HG02884 (cell line): ENCODE measurements at regions not wholly inside any gene's neighbourhood (a gene's known extent, or its start where the extent isn't known, plus 50 kb on each side); places are given as distances from the start of the nearest gene placed in this dataset.

Experiments used
- ATAC-seq: cut with Tn5 transposase; IDR thresholded peaks from one replicate; pipeline ENCODE4 v1.9.1; 2021; ENCODE audit warnings: mild to moderate bottlenecking, moderate library complexity; ENCODE audit not compliant: unreplicated experiment

DNA sequence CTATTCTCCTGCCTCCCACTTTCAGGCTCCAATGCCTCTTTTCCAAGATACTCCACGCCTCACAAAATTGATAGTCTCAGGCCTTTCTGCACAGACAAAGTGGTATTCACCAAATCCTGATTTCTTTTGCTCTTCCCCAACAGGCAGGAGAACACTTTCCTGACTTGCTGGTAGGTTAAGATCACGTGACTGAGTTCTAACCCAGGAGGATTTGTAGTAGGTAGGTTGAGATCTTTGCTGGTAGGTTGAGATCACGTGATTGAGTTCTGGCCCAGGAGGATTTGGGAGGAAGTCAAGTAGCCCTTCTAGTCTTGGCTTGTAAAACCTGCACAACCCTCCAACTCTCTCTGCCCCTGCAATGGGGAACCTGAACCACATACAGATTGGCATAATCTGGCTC lies 741.5 kb downstream of the TYW1 start:
- no peak for ATAC-seq

DNA sequence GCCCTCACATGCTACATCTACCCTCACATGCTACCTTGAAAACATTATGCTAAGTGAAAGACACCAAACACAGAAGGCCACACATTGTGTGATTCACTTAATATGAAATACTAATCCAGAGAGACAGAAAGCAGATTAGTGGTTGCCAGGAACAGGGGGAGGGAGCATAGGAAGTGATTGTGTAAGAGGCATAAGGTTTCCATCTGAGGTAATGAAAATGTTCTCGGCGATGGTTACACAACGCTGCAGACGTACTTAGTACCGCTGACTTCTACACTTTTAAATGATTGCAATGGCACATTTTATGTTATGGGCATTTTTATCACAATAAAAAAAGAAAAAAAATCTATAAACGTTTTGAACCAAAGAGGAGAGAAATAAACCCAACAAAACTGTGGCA lies 742.3 kb downstream of the TYW1 start:
- no peak for ATAC-seq

DNA sequence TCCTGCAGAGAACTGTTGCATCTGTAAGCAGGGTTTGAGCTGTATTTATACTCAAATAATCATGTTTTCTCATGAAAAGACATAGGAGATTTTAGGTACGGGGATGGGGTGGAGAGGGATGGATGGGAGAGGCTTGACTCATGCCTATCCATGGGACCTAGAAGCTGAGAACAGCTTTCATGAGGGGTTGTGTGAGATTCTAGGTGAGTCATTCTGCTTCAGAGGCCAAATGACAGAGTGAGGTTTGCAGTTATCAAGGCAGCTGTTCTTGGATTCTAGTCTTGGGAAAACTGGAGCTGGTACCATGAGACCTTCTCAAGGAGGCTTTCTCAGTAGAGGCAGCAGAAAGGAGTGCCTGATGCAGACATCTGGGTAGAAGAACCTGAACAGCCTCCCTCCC lies 746.9 kb downstream of the TYW1 start:
- no peak for ATAC-seq

DNA sequence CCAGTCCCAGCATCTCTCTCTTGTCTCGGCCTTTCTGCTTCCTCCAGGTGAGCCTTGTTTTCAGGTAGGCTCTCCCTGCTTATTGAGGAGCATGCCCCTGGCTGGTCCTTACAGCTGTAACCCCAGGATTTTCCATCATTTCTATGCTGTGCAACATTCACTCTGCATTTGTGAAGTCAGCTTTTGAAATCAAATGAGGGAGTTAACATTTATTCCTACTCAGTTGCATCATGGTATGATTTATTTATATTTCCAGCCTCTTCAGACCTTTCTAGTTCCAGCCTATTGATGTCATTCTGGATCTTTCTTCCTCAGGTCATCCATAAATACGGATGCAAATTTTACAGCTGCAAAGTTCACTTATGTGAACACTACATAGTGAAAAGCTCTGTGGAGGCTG lies 755.6 kb downstream of the TYW1 start:
- ATAC-seq = no peak

DNA sequence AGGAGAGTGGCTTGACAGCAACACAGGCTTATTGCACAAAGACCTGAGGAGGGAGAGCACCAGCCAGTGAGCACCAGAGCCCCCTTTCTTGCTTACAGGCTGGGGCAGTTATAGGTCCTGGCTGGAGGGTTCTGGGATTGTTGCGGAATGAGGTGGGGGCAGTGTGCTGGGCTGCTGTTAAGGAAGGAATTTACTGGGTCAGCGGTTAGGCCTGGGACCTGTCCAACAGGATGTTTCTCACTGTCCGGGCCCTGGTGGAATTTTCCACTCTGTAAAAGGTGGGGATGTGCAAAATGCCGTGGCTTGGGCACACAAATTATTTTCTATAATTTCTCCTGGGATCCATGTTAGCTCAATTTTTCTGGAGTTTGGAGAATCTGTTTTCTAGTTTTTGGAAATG lies 757.3 kb downstream of the TYW1 start:
- ATAC-seq = no peak

DNA sequence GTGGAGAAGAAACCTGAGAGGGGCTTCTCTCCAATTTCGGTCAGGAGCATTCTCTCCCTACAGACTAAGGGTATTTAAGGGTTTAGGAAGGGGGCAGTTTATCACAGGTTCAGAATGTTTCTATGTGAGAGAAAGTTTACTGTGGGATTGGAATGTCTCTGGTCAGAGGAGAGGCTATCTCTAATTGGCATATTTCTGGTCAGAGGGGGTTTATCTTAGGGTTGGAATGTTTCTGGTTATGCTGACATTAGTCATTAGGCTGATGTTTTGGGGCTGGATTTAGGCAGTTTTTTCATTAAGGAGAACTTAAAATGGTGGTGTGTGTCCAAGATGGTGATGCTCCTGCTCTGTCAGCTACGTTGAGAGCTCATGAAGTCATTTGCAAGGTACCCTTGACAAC lies 758.0 kb downstream of the TYW1 start:
- ATAC-seq = no peak

DNA sequence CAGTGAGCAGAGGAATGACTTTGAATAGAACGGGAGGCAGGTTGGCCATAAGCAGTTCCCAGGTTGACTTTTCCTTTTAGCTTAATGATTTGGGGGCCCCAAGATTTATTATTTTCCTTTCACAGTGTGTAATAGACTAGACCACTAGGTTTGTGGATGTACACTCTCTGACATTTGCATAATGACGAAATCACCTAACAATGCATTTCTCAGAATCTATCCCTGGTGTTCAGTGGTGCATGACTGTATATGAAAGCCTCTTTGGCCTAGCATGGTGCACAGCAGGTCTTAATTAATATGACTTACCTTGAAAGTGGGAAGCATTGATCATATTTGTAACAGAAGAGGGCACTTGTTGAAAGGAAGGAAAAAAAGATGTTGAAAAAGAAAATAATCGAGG lies 761.9 kb downstream of the TYW1 start:
- no peak for ATAC-seq

DNA sequence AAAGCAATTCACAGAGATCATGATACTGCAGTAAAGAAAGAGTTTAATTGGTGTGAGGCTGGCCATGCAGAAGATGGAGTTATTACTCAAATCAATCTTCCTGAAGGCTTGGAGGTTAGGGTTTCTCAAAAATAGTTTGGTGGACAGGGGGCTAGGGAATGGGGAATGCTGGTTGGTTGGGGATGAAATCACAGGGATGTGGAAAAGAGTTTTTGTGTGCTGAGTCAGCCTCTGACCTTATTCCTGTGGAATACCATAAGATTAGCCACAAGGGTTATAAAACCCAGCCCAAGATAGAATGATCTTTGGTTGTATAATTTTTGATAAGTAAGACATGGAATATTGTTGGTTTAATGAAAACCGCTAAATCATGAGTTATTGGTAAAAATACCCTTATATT lies 764.3 kb downstream of the TYW1 start:
- no peak for ATAC-seq

DNA sequence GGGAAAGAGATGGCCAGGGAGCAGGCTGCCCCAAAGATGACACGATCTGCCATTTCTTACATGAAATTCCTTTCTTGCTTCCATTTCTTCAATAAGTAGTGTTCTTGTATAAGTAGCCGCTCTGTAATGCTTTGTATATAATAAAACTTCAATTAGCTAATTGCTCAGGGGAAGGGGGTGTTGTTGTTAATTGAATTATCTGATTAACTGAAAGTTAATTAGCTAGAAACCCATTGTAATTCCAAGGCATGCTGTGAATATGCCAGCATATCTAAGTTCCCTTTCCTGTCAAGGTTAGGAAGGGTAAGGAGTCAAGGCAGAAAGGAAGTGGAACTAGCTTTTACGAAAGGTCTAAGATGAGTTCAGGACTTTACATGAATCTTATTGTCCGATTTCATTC lies 765.9 kb downstream of the TYW1 start:
- ATAC-seq = no peak

DNA sequence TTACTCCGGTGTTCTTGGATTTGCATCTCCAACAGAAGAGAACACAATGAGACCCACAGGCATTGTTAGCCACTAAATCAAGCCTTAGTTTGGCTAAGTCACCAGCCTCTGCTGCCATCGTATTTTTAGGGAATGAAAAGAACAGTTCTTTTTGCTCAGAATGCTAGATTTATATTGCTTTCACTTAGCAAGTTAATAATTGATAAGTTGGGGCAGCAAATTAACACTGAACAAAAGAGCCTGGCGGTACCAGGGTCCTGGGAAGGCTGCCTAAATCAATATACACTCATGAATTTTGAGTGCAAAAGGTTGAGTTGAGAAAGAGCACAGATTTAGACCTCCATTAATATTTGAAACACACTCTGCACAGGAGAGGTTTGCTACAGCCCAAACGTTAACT lies 767.7 kb downstream of the TYW1 start:
- no peak for ATAC-seq

DNA sequence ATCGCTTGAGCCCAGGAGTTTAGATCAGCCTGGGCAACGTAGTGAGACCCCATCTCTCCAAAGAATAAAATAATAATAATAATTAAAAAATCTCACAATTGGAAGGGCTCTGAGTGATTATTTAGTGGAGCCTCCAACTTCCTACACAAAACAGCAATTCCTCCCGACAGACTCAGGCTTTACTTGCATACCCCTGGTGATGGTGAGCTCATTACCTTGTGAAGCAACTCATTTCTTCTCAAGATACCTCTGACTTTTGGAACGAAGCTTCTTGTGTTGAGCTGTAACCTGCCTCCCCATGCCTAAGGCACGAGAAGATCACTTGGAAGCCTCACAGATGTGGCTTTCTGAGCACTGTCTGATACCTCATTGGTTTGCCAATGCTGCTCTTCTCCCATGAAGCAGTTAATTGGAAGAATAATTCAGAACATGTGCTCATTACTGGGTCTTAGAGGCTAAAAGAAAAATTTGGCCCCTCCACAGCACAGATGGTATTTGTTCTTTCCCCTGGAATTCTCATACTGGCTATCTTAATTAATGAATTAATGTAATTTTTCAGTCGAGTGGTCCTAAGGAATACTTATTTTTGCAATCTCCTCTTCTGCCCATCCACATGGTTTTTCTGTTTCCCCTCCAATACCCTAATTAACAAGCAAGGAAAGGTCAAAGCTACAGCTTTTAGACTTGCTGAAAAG lies 769.0 kb downstream of the TYW1 start:
- ATAC-seq = no peak

DNA sequence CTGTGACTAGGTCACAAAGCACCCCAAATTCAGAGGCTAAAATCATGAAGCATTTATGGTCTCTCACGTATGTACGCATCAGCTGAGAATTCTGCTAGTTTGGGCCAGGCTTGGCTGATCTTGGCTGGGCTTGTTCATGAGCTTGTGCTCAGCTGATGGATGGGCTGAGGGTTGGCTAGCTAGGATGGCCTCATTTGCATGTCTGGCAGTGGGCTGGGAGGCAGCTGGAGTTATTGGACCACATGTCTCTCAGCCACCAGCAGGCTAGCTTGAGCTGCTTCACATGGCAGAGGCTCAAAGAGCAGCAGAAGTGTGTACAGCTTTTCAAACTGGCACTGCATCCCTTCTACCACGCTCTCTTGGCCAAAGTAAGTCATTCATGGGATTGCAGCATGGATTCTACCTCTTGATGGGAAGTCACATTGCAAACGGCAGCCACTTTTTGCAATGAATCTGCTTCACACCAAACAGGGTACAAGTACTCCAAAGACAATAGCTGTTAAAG lies 770.3 kb downstream of the TYW1 start:
- no peak for ATAC-seq

DNA sequence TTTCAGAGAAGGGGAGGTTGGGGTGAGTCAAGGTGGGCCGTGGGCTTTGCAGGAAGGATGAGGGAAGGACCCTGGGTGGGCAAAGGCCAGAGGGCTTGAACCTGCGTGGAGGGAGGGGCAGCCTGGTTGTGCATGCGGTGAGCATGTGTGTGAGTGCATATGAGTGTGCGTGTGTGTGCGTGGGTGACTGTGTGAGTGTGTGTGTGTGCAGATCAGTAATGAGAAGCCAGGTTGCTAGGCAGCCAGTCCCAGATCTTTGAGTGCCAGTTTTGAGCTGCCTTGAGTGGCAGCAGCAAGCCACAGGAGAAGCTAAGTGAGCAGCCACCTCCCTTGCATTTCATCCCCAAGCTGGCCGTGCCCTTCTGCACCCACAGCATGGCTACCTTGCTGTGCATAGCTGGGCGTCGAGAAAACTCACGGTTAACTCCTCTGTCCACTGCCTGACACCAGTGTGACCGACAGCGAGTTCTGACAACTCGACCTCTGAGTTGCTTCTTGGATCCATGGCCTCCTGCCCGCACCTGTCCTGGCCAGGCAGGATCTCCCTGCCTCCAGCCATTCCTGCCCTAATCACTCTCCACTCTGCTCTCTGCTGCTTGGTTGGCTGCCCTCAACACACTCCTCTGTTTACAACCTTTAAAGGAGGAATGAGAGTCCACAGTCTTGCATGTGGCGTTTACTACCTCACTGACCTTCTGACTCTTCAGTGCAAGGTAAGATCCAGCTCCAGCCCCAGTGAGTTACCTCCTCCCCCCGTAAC lies 775.4 kb downstream of the TYW1 start:
- ATAC-seq = no peak

DNA sequence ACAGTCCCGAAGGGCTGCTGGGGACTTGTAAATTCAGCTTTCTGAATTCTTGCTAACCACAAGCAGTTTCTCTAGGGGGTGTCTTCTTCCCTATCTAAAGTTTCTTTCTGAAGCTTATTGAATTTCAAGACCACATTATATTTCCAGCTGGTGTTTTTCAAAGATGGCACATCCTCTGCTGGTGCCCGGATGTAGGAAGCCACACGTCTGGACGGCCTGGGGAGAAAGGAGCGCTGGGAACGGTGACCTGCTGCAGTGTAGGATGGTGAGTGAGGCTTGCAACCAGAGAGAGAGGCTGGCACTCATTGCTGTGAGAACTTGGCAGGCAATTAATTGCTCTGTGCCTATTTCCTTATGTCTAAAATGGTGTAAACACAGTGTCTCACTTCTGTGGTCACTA lies 776.4 kb downstream of the TYW1 start:
- no peak for ATAC-seq

DNA sequence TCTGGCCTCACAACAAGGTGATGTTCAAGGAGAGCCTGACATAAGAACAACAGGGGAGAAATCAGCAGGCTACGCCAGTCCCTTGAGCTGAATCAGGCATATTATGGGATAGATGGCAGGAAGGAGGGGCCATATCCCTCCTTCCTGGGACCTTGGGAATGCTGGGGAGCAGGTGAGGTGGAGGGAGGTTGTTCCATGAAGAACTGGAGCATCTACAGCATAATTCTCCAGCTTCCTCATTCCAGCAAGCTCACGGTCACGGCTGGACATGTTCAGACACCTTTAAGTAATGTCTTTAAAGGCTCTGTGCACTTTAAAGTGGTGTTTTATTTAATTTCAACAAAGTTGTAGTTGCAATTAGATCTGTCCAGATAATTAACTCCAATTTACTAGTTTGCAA lies 780.5 kb downstream of the TYW1 start:
- ATAC-seq = no peak

DNA sequence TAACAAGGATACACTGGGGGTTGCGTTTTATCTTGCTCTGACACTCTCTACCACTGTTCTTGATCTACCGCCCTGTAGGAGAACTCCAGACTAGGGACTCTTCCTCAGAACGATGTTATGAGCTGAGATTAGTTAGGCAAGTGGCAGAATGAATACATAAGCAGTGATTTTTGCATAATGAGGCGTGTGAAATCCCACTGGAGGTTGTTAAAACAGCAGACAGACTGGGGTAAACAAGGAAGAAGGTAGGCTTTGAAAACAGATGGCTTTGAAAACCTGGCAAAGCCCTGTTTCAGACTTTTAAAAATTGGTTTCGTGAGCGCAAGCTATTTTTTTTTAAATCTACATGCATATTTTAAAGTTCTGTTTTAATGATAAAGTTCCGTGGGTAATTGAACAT lies 785.2 kb downstream of the TYW1 start:
- ATAC-seq = no peak

DNA sequence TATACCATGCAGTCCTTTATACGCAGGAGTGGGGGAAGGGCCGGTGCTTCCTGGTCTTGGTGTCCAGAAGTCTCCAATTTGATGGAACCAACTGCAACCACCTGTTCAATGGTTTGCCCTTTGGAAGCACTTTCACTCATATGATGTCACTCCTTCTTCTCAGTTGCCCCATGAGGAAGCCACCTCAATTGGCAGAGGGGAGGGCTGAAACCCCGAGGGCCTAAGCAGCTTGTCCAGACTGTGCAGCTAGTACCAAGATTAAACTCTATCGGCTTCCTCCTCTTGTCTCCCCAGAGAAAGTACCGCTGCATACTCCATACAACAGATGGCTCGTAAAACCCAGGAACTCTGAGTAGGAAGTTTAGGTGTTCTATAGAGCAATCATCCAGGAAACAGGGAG lies 789.4 kb downstream of the TYW1 start:
- no peak for ATAC-seq

DNA sequence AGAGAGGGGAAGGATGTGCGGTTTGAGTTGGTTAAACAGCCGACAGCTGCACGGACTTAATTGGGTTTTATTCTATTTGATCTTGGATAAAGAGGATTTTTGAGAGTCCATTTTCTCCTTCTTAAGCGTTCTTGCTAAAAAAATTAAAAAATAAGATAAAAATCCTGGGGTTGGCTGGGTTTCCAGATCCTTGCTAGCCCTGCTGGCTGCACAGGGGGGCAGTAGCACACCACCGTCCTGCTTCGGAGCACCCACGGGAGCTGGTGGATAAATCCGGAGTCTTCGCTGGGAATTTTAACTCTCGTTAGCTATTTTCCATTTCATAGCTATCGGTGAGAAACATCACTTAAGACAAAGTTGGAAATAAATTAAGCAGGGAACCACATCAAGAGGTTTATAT lies 792.0 kb downstream of the TYW1 start:
- no peak for ATAC-seq

DNA sequence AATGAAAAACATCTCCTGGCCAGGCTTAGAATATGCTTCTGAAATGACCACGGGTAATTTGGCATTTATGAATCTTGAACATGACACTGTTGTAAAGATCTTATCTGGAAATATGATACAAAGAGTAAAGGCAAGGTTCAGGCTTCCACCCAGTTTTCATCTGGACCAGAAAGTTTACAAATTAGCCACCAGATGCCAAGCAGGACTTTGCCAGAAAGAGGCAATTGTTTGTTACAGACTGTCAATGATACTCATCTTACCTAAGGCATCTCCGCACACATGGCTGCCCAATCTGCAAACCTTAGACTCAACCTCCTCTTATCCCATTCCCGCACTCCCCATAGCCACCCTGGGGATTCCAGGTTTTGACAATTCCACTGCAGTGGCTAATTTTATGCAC lies 795.3 kb downstream of the TYW1 start:
- ATAC-seq = no peak

DNA sequence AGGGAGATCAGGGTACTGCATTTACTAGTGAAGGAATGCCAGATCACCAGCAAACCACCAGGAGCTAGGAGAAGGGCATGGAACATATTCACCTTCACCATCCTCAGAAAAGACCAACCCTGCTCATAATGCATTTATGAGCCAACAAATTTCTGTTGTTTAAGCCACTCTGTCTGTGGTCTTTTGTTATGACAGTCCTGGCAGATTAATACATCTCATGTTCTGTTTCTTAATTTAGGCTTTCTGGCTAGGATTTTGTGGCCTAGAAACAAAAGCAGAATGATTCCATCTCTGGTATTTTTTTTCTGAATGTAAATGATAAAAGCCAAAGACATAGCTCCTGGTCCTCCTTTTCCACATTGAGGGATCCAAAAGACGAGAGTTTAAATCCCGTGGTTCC lies 797.9 kb downstream of the TYW1 start:
- no peak for ATAC-seq

DNA sequence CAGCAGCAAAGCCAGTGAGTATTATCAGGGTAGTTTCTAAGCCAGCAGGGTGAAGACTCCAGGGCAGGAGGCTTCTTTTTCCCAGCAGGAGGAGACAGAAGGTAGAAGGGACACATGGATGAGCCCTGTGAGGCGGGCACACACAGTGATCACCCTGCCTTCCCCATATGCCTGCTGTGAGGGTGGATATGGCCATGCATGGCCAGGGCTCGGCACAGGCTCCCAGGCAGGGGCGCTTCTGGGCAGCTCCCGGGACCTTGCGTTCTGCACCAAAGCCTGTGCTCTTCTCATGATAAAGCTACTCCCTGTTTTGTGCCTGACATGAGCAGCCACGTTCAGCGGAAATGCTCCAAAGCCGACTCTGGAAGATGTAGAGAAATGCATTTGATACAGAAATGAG lies 807.2 kb downstream of the TYW1 start:
- no peak for ATAC-seq

DNA sequence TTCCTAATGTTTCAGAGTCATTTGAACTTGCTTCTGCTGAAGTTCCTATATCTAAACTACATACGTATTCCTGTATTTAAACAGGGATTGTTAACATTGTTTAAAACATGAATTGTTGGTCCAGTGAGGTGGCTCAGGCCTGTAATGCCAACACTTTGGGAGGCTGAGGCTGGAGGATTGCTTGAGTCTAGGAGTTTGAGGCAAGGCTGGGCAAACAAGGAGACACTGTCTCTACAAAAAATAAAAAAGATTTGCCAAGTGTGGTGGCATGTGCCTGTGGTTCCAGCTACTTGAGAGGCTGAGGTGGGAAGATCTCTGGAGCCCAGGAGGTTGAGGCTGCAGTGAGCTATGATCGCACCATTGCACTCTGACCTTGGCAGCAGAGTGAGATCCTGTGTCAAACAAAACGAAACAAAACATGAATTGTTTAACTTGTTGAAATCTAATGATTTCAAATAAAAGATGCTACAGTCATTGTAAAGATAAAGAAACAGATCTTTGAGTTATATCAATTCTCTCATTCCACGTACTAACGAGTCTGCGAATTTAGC lies 809.4 kb downstream of the TYW1 start:
- ATAC-seq = no peak
